Vagina (tissue), 2 donors: ENCODE measurements at regions not wholly inside any gene's neighbourhood (a gene's known extent, or its start where the extent isn't known, plus 50 kb on each side); places are given as distances from the start of the nearest gene placed in this dataset.

ENCODE experiments used
- POLR2AphosphoS5 ChIP-seq, 2 donors: sonication (generic); formaldehyde crosslinking; IDR thresholded peaks; one replicate each; pipeline ENCODE4 v1.9.0; 2017; ENCODE audit warnings: antibody characterized with exemption in 2 of 2, mild to moderate bottlenecking in 2 of 2, low read depth in 1 of 2; ENCODE audit not compliant: insufficient read depth in 1 of 2
- TF ChIP-seq, protein P1 (sequence below), 3 experiments: fragments of 450-650 bp in 2 of 3; fragments of 200-600 bp in 1 of 3; sonication (generic) in 1 of 3; IDR thresholded peaks; one replicate each; pipeline ENCODE4 v1.5.1; 2017 to 2019; ENCODE audit warnings: antibody characterized with exemption in 3 of 3, mild to moderate bottlenecking in 2 of 3, moderate library complexity in 2 of 3

DNA sequence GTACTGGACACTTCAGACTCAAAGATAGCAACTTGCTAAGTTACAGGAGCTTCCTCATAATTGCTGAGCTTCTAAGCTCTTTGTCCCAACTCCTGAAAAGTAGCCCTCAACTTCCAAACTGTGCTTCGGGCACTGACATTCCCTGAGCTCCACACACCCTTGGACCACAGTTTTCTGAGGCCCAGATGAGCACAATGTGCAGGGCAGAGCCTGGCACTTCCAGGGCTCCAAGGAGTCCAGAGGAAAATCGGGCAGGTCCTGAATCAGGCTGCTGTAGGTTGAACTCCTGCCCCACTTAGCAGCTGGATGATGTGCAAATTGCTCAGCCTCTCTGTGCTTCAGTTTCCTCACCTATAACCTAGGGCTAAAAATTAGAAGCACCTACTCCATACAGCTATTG lies 54.6 kb upstream of the KCNIP1 start:
- TF ChIP-seq, protein P1, sequence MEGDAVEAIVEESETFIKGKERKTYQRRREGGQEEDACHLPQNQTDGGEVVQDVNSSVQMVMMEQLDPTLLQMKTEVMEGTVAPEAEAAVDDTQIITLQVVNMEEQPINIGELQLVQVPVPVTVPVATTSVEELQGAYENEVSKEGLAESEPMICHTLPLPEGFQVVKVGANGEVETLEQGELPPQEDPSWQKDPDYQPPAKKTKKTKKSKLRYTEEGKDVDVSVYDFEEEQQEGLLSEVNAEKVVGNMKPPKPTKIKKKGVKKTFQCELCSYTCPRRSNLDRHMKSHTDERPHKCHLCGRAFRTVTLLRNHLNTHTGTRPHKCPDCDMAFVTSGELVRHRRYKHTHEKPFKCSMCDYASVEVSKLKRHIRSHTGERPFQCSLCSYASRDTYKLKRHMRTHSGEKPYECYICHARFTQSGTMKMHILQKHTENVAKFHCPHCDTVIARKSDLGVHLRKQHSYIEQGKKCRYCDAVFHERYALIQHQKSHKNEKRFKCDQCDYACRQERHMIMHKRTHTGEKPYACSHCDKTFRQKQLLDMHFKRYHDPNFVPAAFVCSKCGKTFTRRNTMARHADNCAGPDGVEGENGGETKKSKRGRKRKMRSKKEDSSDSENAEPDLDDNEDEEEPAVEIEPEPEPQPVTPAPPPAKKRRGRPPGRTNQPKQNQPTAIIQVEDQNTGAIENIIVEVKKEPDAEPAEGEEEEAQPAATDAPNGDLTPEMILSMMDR (IDR thresholded peaks at IDR 0.05) = no peak
- no peak for TF ChIP-seq POLR2AphosphoS5 (IDR thresholded peaks at IDR 0.05; ENCODE audit: insufficient read depth in 1 of 2, low read depth in 1 of 2)
